IMR-90 (cell line): ENCODE measurements at regions not wholly inside any gene's neighbourhood (a gene's known extent, or its start where the extent isn't known, plus 50 kb on each side); places are given as distances from the start of the nearest gene placed in this dataset.

Experiments
- ATAC-seq: fragments of 200-7000 bp; cut with Tn5 transposase; 2 replicates; pipeline ENCODE4 v1.9.1; 2020; ENCODE audit warnings: low read depth, mild to moderate bottlenecking, moderate library complexity
- BruUV-seq: library from RNA; stranded (reverse); fragments of 400-500 nt; replicated peaks from 2 replicates; lab custom pipeline; 2021; lab: Mats Ljungman, UMichigan
- CTCF ChIA-PET: fragments of 300-600 bp; formaldehyde crosslinking; extraction: SDS; loops from one replicate; lab custom pipeline; 2021; ENCODE audit warnings: antibody characterized with exemption; lab: Yijun Ruan, JAX
- POLR2A ChIA-PET: fragments of 300-600 bp; sonication (Branson Sonifier 250); formaldehyde crosslinking; loops from one replicate; lab custom pipeline; 2022; ENCODE audit warnings: antibody characterized with exemption; ENCODE audit not compliant: unreplicated experiment; lab: Charles Lee
- DNase-seq: peaks from one replicate; pipeline ENCODE4 v3.0.0; 2013
- H2AFZ ChIP-seq: replicated peaks from 2 replicates; pipeline ENCODE3; 2013; ENCODE audit warnings: low read length, mild to moderate bottlenecking; ENCODE audit not compliant: poor library complexity
- H2AK5ac ChIP-seq: 2 replicates; pipeline ENCODE4 v1.6.1; 2013; ENCODE audit warnings: low read depth, low read length, inconsistent platforms
- H2AK9ac ChIP-seq: replicated peaks from 2 replicates; pipeline ENCODE3; 2013; ENCODE audit warnings: mild to moderate bottlenecking, low read depth, low read length, moderate library complexity; ENCODE audit not compliant: poor library complexity
- H2BK120ac ChIP-seq: 2 replicates; pipeline ENCODE4 v1.6.1; 2013; ENCODE audit warnings: low read depth, low read length, inconsistent platforms
- H2BK15ac ChIP-seq: 3 replicates; pipeline ENCODE4 v1.6.1; 2013; ENCODE audit warnings: low read depth, low read length, inconsistent platforms
- H2BK20ac ChIP-seq: 2 replicates; pipeline ENCODE4 v1.6.1; 2013; ENCODE audit warnings: low read depth, mild to moderate bottlenecking, inconsistent platforms, low read length, moderate library complexity
- H2BK5ac ChIP-seq: 2 replicates; pipeline ENCODE4 v1.6.1; 2013; ENCODE audit warnings: mild to moderate bottlenecking, low read depth, low read length, inconsistent platforms; ENCODE audit not compliant: poor library complexity, severe bottlenecking
- H3K14ac ChIP-seq: replicated peaks from 2 replicates; pipeline ENCODE4 v1.6.1; 2013; ENCODE audit warnings: low read depth, low read length, inconsistent platforms
- H3K18ac ChIP-seq: 2 replicates; pipeline ENCODE4 v1.6.1; 2013; ENCODE audit warnings: low read depth, low read length, control low read depth
- H3K23ac ChIP-seq: 2 replicates; pipeline ENCODE4 v1.6.1; 2013; ENCODE audit warnings: low read depth, low read length, inconsistent platforms
- H3K27ac ChIP-seq: 2 replicates; pipeline ENCODE4 v1.5.1; 2013; ENCODE audit warnings: mild to moderate bottlenecking, control low read depth, low read length; ENCODE audit not compliant: insufficient read depth
- H3K27me3 ChIP-seq: 2 replicates; pipeline ENCODE4 v1.6.1; 2013; ENCODE audit warnings: low read length; ENCODE audit not compliant: control insufficient read depth, insufficient read depth
- H3K36me3 ChIP-seq: 2 replicates; pipeline ENCODE4 v1.6.1; 2013; ENCODE audit warnings: low read length, mixed read lengths; ENCODE audit not compliant: control insufficient read depth, insufficient read depth
- H3K4ac ChIP-seq: 2 replicates; pipeline ENCODE4 v1.6.1; 2013; ENCODE audit warnings: low read depth, low read length, inconsistent platforms
- H3K4me1 ChIP-seq: 2 replicates; pipeline ENCODE4 v1.6.1; 2013; ENCODE audit warnings: low read length, mixed read lengths; ENCODE audit not compliant: control insufficient read depth, insufficient read depth
- H3K4me2 ChIP-seq: 2 replicates; pipeline ENCODE4 v1.6.1; 2013; ENCODE audit warnings: low read depth, mild to moderate bottlenecking, control low read depth, low read length, moderate library complexity
- H3K4me3 ChIP-seq: 2 replicates; pipeline ENCODE4 v1.5.1; 2013; ENCODE audit warnings: low read depth, mild to moderate bottlenecking, control low read depth, low read length, moderate library complexity; ENCODE audit not compliant: insufficient read depth
- H3K56ac ChIP-seq: 2 replicates; pipeline ENCODE4 v1.6.1; 2013; ENCODE audit warnings: low read length, inconsistent platforms; ENCODE audit not compliant: insufficient read depth; ENCODE audit errors: extremely low read depth
- H3K79me1 ChIP-seq, 2 experiments: 2 replicates each; pipeline ENCODE4 v1.6.1; 2013; ENCODE audit warnings: low read length in 2 of 2, inconsistent platforms in 1 of 2, low read depth in 1 of 2
- H3K9ac ChIP-seq: 2 replicates; pipeline ENCODE4 v1.6.1; 2013; ENCODE audit warnings: low read depth, low read length, control low read depth
- H3K9me1 ChIP-seq: 2 replicates; pipeline ENCODE4 v1.6.1; 2013; ENCODE audit warnings: low read length, inconsistent platforms; ENCODE audit not compliant: insufficient read depth
- H3K9me3 ChIP-seq: 2 replicates; pipeline ENCODE4 v1.6.1; 2013; ENCODE audit warnings: low read length; ENCODE audit not compliant: control insufficient read depth, insufficient read depth
- H4K20me1 ChIP-seq: 2 replicates; pipeline ENCODE4 v1.6.1; 2013; ENCODE audit warnings: low read length, inconsistent platforms; ENCODE audit not compliant: insufficient read depth
- H4K5ac ChIP-seq: 2 replicates; pipeline ENCODE4 v1.6.1; 2013; ENCODE audit warnings: mild to moderate bottlenecking, low read depth, low read length, control low read depth
- H4K8ac ChIP-seq, 2 experiments: 2 replicates each; pipeline ENCODE4 v1.6.1; 2013; ENCODE audit warnings: low read depth in 2 of 2, low read length in 2 of 2, control low read depth in 1 of 2, inconsistent platforms in 1 of 2
- H4K91ac ChIP-seq: 2 replicates; pipeline ENCODE4 v1.6.1; 2013; ENCODE audit warnings: low read depth, low read length, inconsistent platforms; ENCODE audit not compliant: insufficient read depth
- BHLHE40 ChIP-seq: fragments of 150-350 bp; IDR thresholded peaks from 2 replicates; pipeline ENCODE4 v1.6.1; 2016; ENCODE audit warnings: mild to moderate bottlenecking, low read depth, low read length
- CHD1 ChIP-seq: IDR thresholded peaks from 2 replicates; pipeline ENCODE4 v1.6.1; 2012; ENCODE audit warnings: low read depth, low read length, improper control_type of control experiment
- CTCF ChIP-seq: conservative IDR thresholded peaks from 2 replicates; pipeline ENCODE4 v1.5.1; 2012; ENCODE audit warnings: mild to moderate bottlenecking, low read depth, low read length, improper control_type of control experiment
- NFE2L2 ChIP-seq: fragments of 150-350 bp; IDR thresholded peaks from 2 replicates; pipeline ENCODE4 v1.6.1; 2016; ENCODE audit warnings: low read depth, mild to moderate bottlenecking, low read length
- RAD21 ChIP-seq: IDR thresholded peaks from 2 replicates; pipeline ENCODE4 v1.6.1; 2012; ENCODE audit warnings: low read length, improper control_type of control experiment
- USF2 ChIP-seq: fragments of 150-350 bp; IDR thresholded peaks from 2 replicates; pipeline ENCODE4 v1.6.1; 2017; ENCODE audit warnings: mild to moderate bottlenecking, antibody characterized with exemption, low read length, low read depth
- whole genome bisulfite sequencing, 2 experiments: methylation state at CpG; one replicate each; pipeline versions ENCODE4 v1.1.5 to v1.1.7; 2013; ENCODE audit warnings: missing lambda C conversion rate in 2 of 2; ENCODE audit not compliant: insufficient read length in 1 of 2; ENCODE audit errors: extremely low coverage in 2 of 2; 5-methylcytosine and 5-hydroxymethylcytosine counted together
- dilution Hi-C: fragments of 300-500 bp; cut with HindIII; formaldehyde crosslinking; loops from one replicate; pipeline ENCODE4 v1.14.3; 2018; ENCODE audit warnings: low sequenced_read_pairs; ENCODE audit not compliant: unreplicated experiment
- in situ Hi-C: fragments of 300-500 bp; cut with MboI; formaldehyde crosslinking; loops from 3 replicates; pipeline ENCODE4 v1.14.3; 2019; ENCODE audit warnings: low sequenced_read_pairs, inconsistent platforms, mixed read lengths
- intact Hi-C: fragments of 100-400 bp; cut with micrococcal nuclease; formaldehyde crosslinking; loops from 2 replicates; pipeline ENCODE4 v1.10.0; 2022

GRCh38 chr3:153443961-153444360, 281.9 kb downstream of the RAP2B start:
- dilution Hi-C loops, result no loop called here
- CTCF ChIA-PET, result interaction anchor here (0.6 kb wide), 1 partner anchor 8 kb away, joined by 3 read pairs; no protein-coding TSS in a partner anchor

More at GRCh38 chr3:153443961-153444360, 281.9 kb downstream of the RAP2B start:
- no peaks in the 10 kb centered on the region for H3K9me3 ChIP-seq
- H3K36me3 ChIP-seq, result no peaks in the 10 kb centered on the region
- H3K18ac ChIP-seq, result no peak overlapping the region
- no peak overlapping the region for H3K4me3 ChIP-seq
- no peaks in the 10 kb centered on the region for H4K20me1 ChIP-seq
- in situ Hi-C loops, result no loop called here
- TF ChIP-seq USF2, result no peak
- no peak for TF ChIP-seq RAD21
- no peak for TF ChIP-seq CHD1
- TF ChIP-seq BHLHE40, result no peak
- TF ChIP-seq NFE2L2, result no peak
- peak; percentile 19; the same call in 1 of the 2 replicates for TF ChIP-seq CTCF
- no peaks in the 10 kb centered on the region for H3K27me3 ChIP-seq
- intact Hi-C loops, result loop anchor here (10.0 kb wide), 1 partner anchor 399 kb away; no protein-coding TSS in a partner anchor
- no peak overlapping the region for H3K23ac ChIP-seq
- H3K27ac ChIP-seq, result no peak overlapping the region
- no TSS peak for BruUV-seq
- H3K9ac ChIP-seq, result no peak overlapping the region
- no peak for ATAC-seq
- H2BK120ac ChIP-seq, result no peak overlapping the region
- peak; percentile 1 for DNase-seq
- H2BK15ac ChIP-seq, result no peak overlapping the region
- no peak overlapping the region for H4K5ac ChIP-seq
- H3K9me1 ChIP-seq, result no peaks in the 10 kb centered on the region
- H3K4ac ChIP-seq, result no peak overlapping the region
- WGBS, 2 experiments, result 100% methylated on average over 1 of the region's 3 CpGs; no CpG with 5 or more reads in 1 of the 2 experiments
- no peaks in the 10 kb centered on the region for H3K79me1 ChIP-seq
- H3K4me2 ChIP-seq, result no peak overlapping the region
- no peak overlapping the region for H2BK20ac ChIP-seq
- H2AK5ac ChIP-seq, result no peak overlapping the region
- no peak overlapping the region for H2AFZ ChIP-seq
- POLR2A ChIA-PET, result no interaction called here
- no peak overlapping the region for H2AK9ac ChIP-seq
- H3K14ac ChIP-seq, result no peak overlapping the region
- H3K56ac ChIP-seq, result no peak overlapping the region
- H4K91ac ChIP-seq, result no peak overlapping the region
- no peak overlapping the region for H4K8ac ChIP-seq
- no peaks in the 10 kb centered on the region for H3K4me1 ChIP-seq
- no peak overlapping the region for H2BK5ac ChIP-seq
